Testis (tissue), 2 donors: ENCODE measurements at regions not wholly inside any gene's neighbourhood (a gene's known extent, or its start where the extent isn't known, plus 50 kb on each side); places are given as distances from the start of the nearest gene placed in this dataset.

Experiments used
- DNase-seq: peaks from one replicate; pipeline ENCODE4 v3.0.0-alpha.2; 2019
- H3K27ac ChIP-seq, 2 donors: fragments of 200-600 bp; sonication (generic); one replicate each; pipeline ENCODE4 v1.5.1; 2019
- H3K27me3 ChIP-seq: fragments of 200-600 bp; sonication (generic); one replicate; pipeline ENCODE4 v1.5.1; 2019
- H3K36me3 ChIP-seq: fragments of 200-600 bp; sonication (generic); one replicate; pipeline ENCODE4 v1.5.1; 2017; ENCODE audit warnings: low read depth; ENCODE audit errors: missing control alignments
- H3K4me1 ChIP-seq: fragments of 200-600 bp; sonication (generic); one replicate; pipeline ENCODE4 v1.5.1; 2019
- H3K4me3 ChIP-seq, 2 donors: fragments of 200-600 bp; sonication (generic); one replicate each; pipeline ENCODE4 v1.5.1; 2017 to 2019
- H3K9me3 ChIP-seq: fragments of 200-600 bp; sonication (generic); one replicate; pipeline ENCODE4 v1.5.1; 2017
- POLR2A ChIP-seq: fragments of 450-650 bp; IDR thresholded peaks from one replicate; pipeline ENCODE4 v1.6.1; 2017; ENCODE audit warnings: antibody characterized with exemption, mild to moderate bottlenecking, moderate library complexity
- WGBS, 2 donors: methylation state at CpG; one replicate each; pipeline ENCODE4 v1.1.5; 2018; 5-methylcytosine and 5-hydroxymethylcytosine counted together
- intact Hi-C: fragments of 100-400 bp; cut with DNase I; formaldehyde crosslinking; loops from one replicate; pipeline ENCODE4 v1.15.1; 2023; ENCODE audit warnings: low total_unique reads
- TF ChIP-seq, protein P1 (sequence below), 3 experiments: fragments of 450-650 bp in 2 of 3; fragments of 200-600 bp in 1 of 3; sonication (generic) in 1 of 3; IDR thresholded peaks; one replicate each; pipeline ENCODE4 v1.5.1; 2016 to 2019; ENCODE audit warnings: antibody characterized with exemption in 3 of 3, mild to moderate bottlenecking in 2 of 3, moderate library complexity in 1 of 3

DNA sequence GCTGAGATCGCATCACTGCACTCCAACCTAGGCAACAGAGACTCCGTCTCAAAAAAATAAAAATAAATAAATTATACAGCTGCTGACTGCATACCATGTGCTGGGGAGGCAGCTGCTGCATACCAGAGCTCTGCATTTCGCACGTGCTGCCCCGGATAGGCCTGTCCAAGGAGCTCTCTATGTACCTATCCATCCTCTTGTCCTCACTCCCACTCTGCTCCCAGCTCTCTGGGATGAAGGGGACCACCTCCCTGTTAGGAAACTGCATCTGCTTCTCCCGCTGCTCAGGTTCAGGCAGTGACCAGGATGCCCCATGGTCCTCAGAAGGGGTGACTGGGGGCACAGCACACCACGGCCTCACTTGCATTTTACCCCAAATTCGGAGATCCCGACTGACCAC is 302.3 kb downstream of the BRD1 start:
- DNase-seq: peak; percentile 36
- 43 to 52% methylated on average over 9 of the region's 9 CpGs for WGBS, 2 donors
- no peak for TF ChIP-seq POLR2A
- TF ChIP-seq, protein P1, sequence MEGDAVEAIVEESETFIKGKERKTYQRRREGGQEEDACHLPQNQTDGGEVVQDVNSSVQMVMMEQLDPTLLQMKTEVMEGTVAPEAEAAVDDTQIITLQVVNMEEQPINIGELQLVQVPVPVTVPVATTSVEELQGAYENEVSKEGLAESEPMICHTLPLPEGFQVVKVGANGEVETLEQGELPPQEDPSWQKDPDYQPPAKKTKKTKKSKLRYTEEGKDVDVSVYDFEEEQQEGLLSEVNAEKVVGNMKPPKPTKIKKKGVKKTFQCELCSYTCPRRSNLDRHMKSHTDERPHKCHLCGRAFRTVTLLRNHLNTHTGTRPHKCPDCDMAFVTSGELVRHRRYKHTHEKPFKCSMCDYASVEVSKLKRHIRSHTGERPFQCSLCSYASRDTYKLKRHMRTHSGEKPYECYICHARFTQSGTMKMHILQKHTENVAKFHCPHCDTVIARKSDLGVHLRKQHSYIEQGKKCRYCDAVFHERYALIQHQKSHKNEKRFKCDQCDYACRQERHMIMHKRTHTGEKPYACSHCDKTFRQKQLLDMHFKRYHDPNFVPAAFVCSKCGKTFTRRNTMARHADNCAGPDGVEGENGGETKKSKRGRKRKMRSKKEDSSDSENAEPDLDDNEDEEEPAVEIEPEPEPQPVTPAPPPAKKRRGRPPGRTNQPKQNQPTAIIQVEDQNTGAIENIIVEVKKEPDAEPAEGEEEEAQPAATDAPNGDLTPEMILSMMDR (IDR thresholded peaks at IDR 0.05): no peak
- no peaks in the 10 kb centered on the region for H3K27me3 ChIP-seq
- H3K4me3 ChIP-seq: no peak overlapping the region
- no peak overlapping the region for H3K27ac ChIP-seq
- H3K9me3 ChIP-seq: no peaks in the 10 kb centered on the region
- no peaks in the 10 kb centered on the region for H3K36me3 ChIP-seq
- intact Hi-C loops: no loop called here
- H3K4me1 ChIP-seq: peaks cover 5% of the 10 kb centered on the region

DNA sequence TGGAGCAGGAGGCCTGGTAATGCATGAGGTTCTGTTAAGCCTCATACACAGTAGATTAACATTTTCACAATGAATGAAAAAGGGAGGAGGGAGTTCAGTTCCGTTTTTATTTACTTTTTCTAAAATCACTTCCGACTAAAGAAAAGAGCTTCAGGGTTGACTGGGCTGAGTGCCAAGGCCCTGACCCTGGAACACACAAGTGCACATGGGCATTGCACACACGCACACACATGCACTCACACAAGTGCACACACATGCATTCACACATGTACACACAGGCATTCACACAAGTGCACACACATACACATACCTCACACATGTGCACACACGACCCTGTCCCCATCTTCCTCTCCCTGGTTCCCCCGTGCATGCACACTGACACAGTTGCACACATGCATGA is 303.3 kb downstream of the BRD1 start:
- intact Hi-C loops: no loop called here
- no peak for DNase-seq
- Histone ChIP-seq H3K4me1 (peaks cover 5% of the 10 kb centered on the region), H3K27ac (no peak overlapping the region), H3K36me3 (no peaks in the 10 kb centered on the region), H3K9me3 (no peaks in the 10 kb centered on the region), H3K4me3 (no peak overlapping the region), H3K27me3 (no peaks in the 10 kb centered on the region)
- WGBS, 2 donors: 35 to 45% methylated on average over 5 of the region's 5 CpGs
- no peak for TF ChIP-seq POLR2A
- TF ChIP-seq, protein P1 (IDR thresholded peaks at IDR 0.05): no peak

DNA sequence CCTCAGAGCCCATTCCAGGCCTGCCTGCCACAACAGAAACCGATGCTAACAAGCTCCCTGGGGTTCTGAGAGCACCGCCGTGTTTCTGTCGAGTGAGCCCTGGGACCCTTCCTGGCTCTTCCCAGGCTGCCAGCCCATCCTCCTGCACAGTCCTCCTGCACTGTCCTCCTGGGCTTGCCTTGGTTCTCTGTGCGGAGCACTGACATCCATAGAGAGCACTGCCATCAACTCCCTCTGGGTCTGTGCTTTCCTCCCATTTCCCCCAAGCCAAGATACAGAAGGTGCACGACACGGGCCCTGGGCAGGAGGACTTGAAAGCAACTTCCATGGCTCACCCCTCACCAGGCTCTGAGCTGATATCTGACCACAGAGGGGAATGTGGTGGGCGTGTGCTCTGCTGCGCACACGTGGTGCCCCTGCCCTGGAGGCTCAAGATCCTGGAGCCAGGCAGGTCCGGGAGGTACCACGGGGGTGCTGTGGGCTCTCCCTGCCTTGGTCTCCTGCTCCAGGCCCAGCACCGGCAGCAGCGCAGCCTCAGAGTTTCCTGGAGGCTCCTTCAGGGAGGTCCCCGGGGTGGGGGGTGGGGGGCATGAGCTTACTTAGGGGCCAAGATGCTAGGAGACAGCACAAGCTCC is 304.2 kb downstream of the BRD1 start:
- no peaks in the 10 kb centered on the region for H3K27me3 ChIP-seq
- intact Hi-C loops: no loop called here
- WGBS, 2 donors: 70 to 83% methylated on average over 5 to 15 of the region's 15 CpGs
- peaks cover 5% of the 10 kb centered on the region for H3K4me1 ChIP-seq
- H3K27ac ChIP-seq: no peak overlapping the region
- no peak overlapping the region for H3K4me3 ChIP-seq
- TF ChIP-seq, protein P1 (IDR thresholded peaks at IDR 0.05): no peak
- no peak for TF ChIP-seq POLR2A
- no peaks in the 10 kb centered on the region for H3K36me3 ChIP-seq
- DNase-seq: no peak
- H3K9me3 ChIP-seq: no peaks in the 10 kb centered on the region

DNA sequence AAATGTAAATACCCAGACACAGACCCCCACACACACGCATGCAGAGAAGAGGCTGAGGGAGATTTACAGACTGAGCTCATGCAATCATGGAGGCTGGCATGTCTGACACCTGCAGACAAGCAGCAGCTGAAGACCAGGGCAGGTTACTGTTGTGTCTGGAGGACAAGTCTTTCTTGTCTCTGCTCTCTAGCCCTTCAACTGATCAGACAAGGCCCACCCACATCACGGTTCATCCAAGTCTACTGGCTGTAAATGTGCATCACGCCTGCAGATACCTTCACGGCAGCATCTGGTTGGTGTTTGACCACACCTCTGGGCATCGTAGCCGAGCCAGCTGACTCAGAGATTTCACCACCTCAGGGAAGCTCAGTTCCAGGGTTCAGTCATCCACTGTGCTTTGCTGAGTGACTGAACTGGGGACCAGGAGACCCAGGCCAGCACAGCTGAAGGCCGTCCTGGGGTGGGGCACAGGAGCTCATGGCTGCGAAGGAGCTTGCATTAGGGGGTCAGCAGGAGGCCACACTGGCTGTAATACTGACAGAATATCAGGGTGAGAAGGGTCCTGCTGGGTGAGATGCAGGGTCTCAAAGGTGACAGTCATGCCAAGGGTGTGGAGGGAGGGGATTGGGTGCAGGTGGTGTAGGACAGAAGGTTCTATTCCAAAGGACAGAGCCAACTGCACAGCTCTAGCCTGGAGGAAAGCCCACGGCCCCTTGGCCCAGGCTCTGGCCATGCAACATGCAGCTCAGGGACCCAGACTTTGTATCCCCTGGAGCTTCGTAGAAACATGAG is 304.9 kb downstream of the BRD1 start:
- WGBS, 2 donors: 90 to 91% methylated on average over 9 to 10 of the region's 10 CpGs
- no peaks in the 10 kb centered on the region for H3K9me3 ChIP-seq
- peaks cover 5% of the 10 kb centered on the region for H3K4me1 ChIP-seq
- no peak for DNase-seq
- intact Hi-C loops: no loop called here
- no peak overlapping the region for H3K4me3 ChIP-seq
- H3K27me3 ChIP-seq: no peaks in the 10 kb centered on the region
- no peak overlapping the region for H3K27ac ChIP-seq
- no peak for TF ChIP-seq POLR2A
- TF ChIP-seq, protein P1 (IDR thresholded peaks at IDR 0.05): no peak
- H3K36me3 ChIP-seq: no peaks in the 10 kb centered on the region
